Chondrocyte (in vitro differentiated cells): ENCODE measurements at regions not wholly inside any gene's neighbourhood (a gene's known extent, or its start where the extent isn't known, plus 50 kb on each side); places are given as distances from the start of the nearest gene placed in this dataset.

Experiments
- DNase-seq: peaks from one replicate; pipeline ENCODE4 v3.0.0; 2021; ENCODE audit warnings: mixed read lengths, low spot score
- H3K27ac Mint-ChIP-seq: one replicate; pipeline ENCODE4 v1.8.0; 2021; ENCODE audit warnings: mild to moderate bottlenecking, moderate library complexity, mixed read lengths; ENCODE audit not compliant: unreplicated experiment
- H3K27me3 Mint-ChIP-seq: 2 replicates; pipeline ENCODE4 v1.8.0; 2021; ENCODE audit warnings: low read depth, mixed read lengths
- H3K36me3 Mint-ChIP-seq: 2 replicates; pipeline ENCODE4 v1.8.0; 2021; ENCODE audit warnings: low read depth, mixed read lengths
- H3K4me1 Mint-ChIP-seq: 2 replicates; pipeline ENCODE4 v1.8.0; 2021; ENCODE audit warnings: low read depth, mild to moderate bottlenecking, mixed read lengths
- H3K4me3 Mint-ChIP-seq: one replicate; pipeline ENCODE4 v1.8.0; 2021; ENCODE audit warnings: mild to moderate bottlenecking, moderate library complexity, mixed read lengths; ENCODE audit not compliant: unreplicated experiment
- H3K9me3 Mint-ChIP-seq: 2 replicates; pipeline ENCODE4 v1.8.0; 2021; ENCODE audit warnings: low read depth, mixed read lengths
- CTCF ChIP-seq: fragments of 200-600 bp; sonication (generic); IDR thresholded peaks from 2 replicates; pipeline ENCODE4 v1.5.0; 2021; ENCODE audit warnings: antibody characterized with exemption, mild to moderate bottlenecking, moderate library complexity

GRCh38 chr3:6095006-6095405, 765.9 kb upstream of the GRM7 start:
- H3K4me3 Mint-ChIP-seq, result no peak overlapping the region
- H3K36me3 Mint-ChIP-seq, result no peaks in the 10 kb centered on the region
- H3K27ac Mint-ChIP-seq, result no peak overlapping the region
- H3K27me3 Mint-ChIP-seq, result no peaks in the 10 kb centered on the region
- no peak for TF ChIP-seq CTCF
- H3K4me1 Mint-ChIP-seq, result no peaks in the 10 kb centered on the region
- DNase-seq, result no peak
- H3K9me3 Mint-ChIP-seq, result peaks cover 30% of the 10 kb centered on the region

- no peak for TF ChIP-seq CTCF
Observed at GRCh38 chr3:6097021-6097420, 763.9 kb upstream of the GRM7 start.

GRCh38 chr3:6097556-6097955, 763.4 kb upstream of the GRM7 start:
- Mint-ChIP-seq H3K27ac (no peak overlapping the region), H3K36me3 (peaks cover 2% of the 10 kb centered on the region), H3K27me3 (no peaks in the 10 kb centered on the region), H3K9me3 (peaks cover 33% of the 10 kb centered on the region), H3K4me1 (no peaks in the 10 kb centered on the region), H3K4me3 (no peak overlapping the region)
- DNase-seq, result no peak
- no peak for TF ChIP-seq CTCF

More at GRCh38 chr3:6097021-6097420, 763.9 kb upstream of the GRM7 start:
- DNase-seq, result no peak
- no peaks in the 10 kb centered on the region for H3K27me3 Mint-ChIP-seq
- no peak overlapping the region for H3K27ac Mint-ChIP-seq
- H3K4me3 Mint-ChIP-seq, result no peak overlapping the region
- H3K9me3 Mint-ChIP-seq, result peaks cover 31% of the 10 kb centered on the region
- H3K36me3 Mint-ChIP-seq, result peaks cover 2% of the 10 kb centered on the region
- no peaks in the 10 kb centered on the region for H3K4me1 Mint-ChIP-seq

- Mint-ChIP-seq H3K27ac (no peak overlapping the region), H3K9me3 (peaks cover 37% of the 10 kb centered on the region), H3K4me1 (no peaks in the 10 kb centered on the region), H3K36me3 (peaks cover 2% of the 10 kb centered on the region), H3K4me3 (no peak overlapping the region), H3K27me3 (no peaks in the 10 kb centered on the region)
- no peak for DNase-seq
- TF ChIP-seq CTCF, result no peak
Observed at GRCh38 chr3:6098516-6099157, 762.3 kb upstream of the GRM7 start.

- no peak overlapping the region for H3K4me3 Mint-ChIP-seq
- H3K9me3 Mint-ChIP-seq, result peaks cover 44% of the 10 kb centered on the region
- no peak for TF ChIP-seq CTCF
- no peak overlapping the region for H3K27ac Mint-ChIP-seq
- no peaks in the 10 kb centered on the region for H3K27me3 Mint-ChIP-seq
- H3K4me1 Mint-ChIP-seq, result no peaks in the 10 kb centered on the region
- no peak for DNase-seq
- peaks cover 2% of the 10 kb centered on the region for H3K36me3 Mint-ChIP-seq
Observed at GRCh38 chr3:6099458-6100075, 761.3 kb upstream of the GRM7 start.
